Fibroblast of lung (primary cell): ENCODE measurements at regions not wholly inside any gene's neighbourhood (a gene's known extent, or its start where the extent isn't known, plus 50 kb on each side); places are given as distances from the start of the nearest gene placed in this dataset.

ENCODE experiments used
- CTCF ChIP-seq, 2 donors: IDR thresholded peaks in 1 of 2; conservative IDR thresholded peaks in 1 of 2; 1 replicate in 1 of 2; 2 replicates in 1 of 2; pipeline ENCODE4 v1.5.1; 2011 to 2012; ENCODE audit warnings: low read length in 2 of 2, control low read depth in 1 of 2, inconsistent platforms in 1 of 2, low read depth in 1 of 2, mild to moderate bottlenecking in 1 of 2
- EZH2 ChIP-seq: IDR thresholded peaks from 2 replicates; pipeline ENCODE4 v1.5.1; 2012; ENCODE audit warnings: low read length, control low read depth, mild to moderate bottlenecking; ENCODE audit errors: missing control alignments

- TF ChIP-seq CTCF (conservative IDR thresholded peaks at IDR 0.05 in 1 of 2, IDR thresholded peaks at IDR 0.05 in 1 of 2; ENCODE audit: low read depth in 1 of 2, low read length in 2 of 2) (no peak), EZH2 (no peak)
Observed at GRCh38 chr3:177781686-177782161, 584.4 kb upstream of the TBL1XR1 start.
